ENCODE measurements at regions not wholly inside any gene's neighbourhood (a gene's known extent, or its start where the extent isn't known, plus 50 kb on each side); places are given as distances from the start of the nearest gene placed in this dataset.

- TF ChIP-seq KAT7 (CRISPR knock-in tag; IDR thresholded peaks at IDR 0.05; ENCODE audit: borderline replicate concordance) = no peak
Measured at GRCh38 chr14:56709201-56709600, 101.1 kb downstream of the OTX2 start (continued).

GRCh38 chr14:56708704-56709103, 101.6 kb downstream of the OTX2 start:
- 0% methylated on average over 6 of the region's 6 CpGs for whole genome bisulfite sequencing (ENCODE audit: insufficient coverage, low coverage, missing lambda C conversion rate)
- no peaks in the 10 kb centered on the region for H3K36me3 ChIP-seq (ENCODE audit: control insufficient read depth, insufficient read depth, low read length)
- H3K4me1 ChIP-seq (replicated peaks in 1 of 2; ENCODE audit: control insufficient read depth in 2 of 2, insufficient read depth in 2 of 2, low read length in 2 of 2) = no peaks in the 10 kb centered on the region
- no peak overlapping the region for H3K4me3 ChIP-seq
- BruUV-seq (replicated peaks) = no TSS peak
- no peak overlapping the region for H3K4me2 ChIP-seq (ENCODE audit: insufficient read depth, low read length)
- intact Hi-C loops (cut with micrococcal nuclease) (no loop called here), in situ Hi-C loops (cut with MboI) (no loop called here)
- ChIA-PET CTCF (ENCODE audit: low intra/inter-chr PET ratio) (no interaction called here), POLR2A (no interaction called here)
- no peaks in the 10 kb centered on the region for H3K9me3 ChIP-seq (replicated peaks; ENCODE audit: control insufficient read depth, insufficient read depth, low read depth, low read length)
- no peaks in the 10 kb centered on the region; a peak in 2 of 5 replicates for H3K27me3 ChIP-seq (ENCODE audit: control insufficient read depth in 2 of 2, insufficient read depth in 2 of 2, low read length in 2 of 2)
- DNase-seq (ENCODE audit: extremely low read depth in 1 of 4, low spot score in 3 of 4) (no peak), ATAC-seq (no peak), FAIRE-seq (no peak)
- H3K9me1 ChIP-seq (ENCODE audit: control insufficient read depth, insufficient read depth, low read length) = no peaks in the 10 kb centered on the region
- no peak overlapping the region for H3K9ac ChIP-seq (ENCODE audit: insufficient read depth in 1 of 2, low read depth in 2 of 2, low read length in 2 of 2)
- H3K27ac ChIP-seq (ENCODE audit: extremely low read depth, low read depth, low read length) = no peak overlapping the region
- no peaks in the 10 kb centered on the region for H4K20me1 ChIP-seq (replicated peaks; ENCODE audit: control insufficient read depth, insufficient read depth, low read length)
- H3K79me2 ChIP-seq (ENCODE audit: control insufficient read depth, insufficient read depth, low read length) = no peaks in the 10 kb centered on the region
- H2AFZ ChIP-seq (ENCODE audit: low read depth, low read length) = no peak overlapping the region
- TF ChIP-seq FOSL1 (tag; conservative IDR thresholded peaks at IDR 0.05) = no peak
- no peak for TF ChIP-seq TSHZ1 (CRISPR knock-in tag; IDR thresholded peaks at IDR 0.05)
- TF ChIP-seq ZNF79 (CRISPR knock-in tag; IDR thresholded peaks at IDR 0.05; ENCODE audit: low read depth) = no peak
- TF ChIP-seq IRF9 (tag; IDR thresholded peaks at IDR 0.05) = no peak
- TF ChIP-seq ARID1B (IDR thresholded peaks at IDR 0.05) = no peak
- TF ChIP-seq ZHX1 (conservative IDR thresholded peaks at IDR 0.05; ENCODE audit: low read length) = no peak
- no peak for TF ChIP-seq NFE2L1 (tag; IDR thresholded peaks at IDR 0.05; ENCODE audit: borderline replicate concordance, low read depth)
- no peak for TF ChIP-seq ZNF436 (CRISPR knock-in tag; IDR thresholded peaks at IDR 0.05)
- no peak for TF ChIP-seq ETV1 (tag; conservative IDR thresholded peaks at IDR 0.05; ENCODE audit: low read depth)
- no peak for TF ChIP-seq SMC3 (conservative IDR thresholded peaks at IDR 0.05; ENCODE audit: insufficient read depth, low read depth, low read length)
- TF ChIP-seq TGIF2 (CRISPR knock-in tag; IDR thresholded peaks at IDR 0.05) = no peak
- no peak for TF ChIP-seq PURB (CRISPR knock-in tag; IDR thresholded peaks at IDR 0.05; ENCODE audit: low read depth)
- no peak for TF ChIP-seq ELK1 (CRISPR knock-in tag; IDR thresholded peaks at IDR 0.05)

Measured in K562 (cell line).